ENCODE measurements at regions not wholly inside any gene's neighbourhood (a gene's known extent, or its start where the extent isn't known, plus 50 kb on each side); places are given as distances from the start of the nearest gene placed in this dataset.

DNA sequence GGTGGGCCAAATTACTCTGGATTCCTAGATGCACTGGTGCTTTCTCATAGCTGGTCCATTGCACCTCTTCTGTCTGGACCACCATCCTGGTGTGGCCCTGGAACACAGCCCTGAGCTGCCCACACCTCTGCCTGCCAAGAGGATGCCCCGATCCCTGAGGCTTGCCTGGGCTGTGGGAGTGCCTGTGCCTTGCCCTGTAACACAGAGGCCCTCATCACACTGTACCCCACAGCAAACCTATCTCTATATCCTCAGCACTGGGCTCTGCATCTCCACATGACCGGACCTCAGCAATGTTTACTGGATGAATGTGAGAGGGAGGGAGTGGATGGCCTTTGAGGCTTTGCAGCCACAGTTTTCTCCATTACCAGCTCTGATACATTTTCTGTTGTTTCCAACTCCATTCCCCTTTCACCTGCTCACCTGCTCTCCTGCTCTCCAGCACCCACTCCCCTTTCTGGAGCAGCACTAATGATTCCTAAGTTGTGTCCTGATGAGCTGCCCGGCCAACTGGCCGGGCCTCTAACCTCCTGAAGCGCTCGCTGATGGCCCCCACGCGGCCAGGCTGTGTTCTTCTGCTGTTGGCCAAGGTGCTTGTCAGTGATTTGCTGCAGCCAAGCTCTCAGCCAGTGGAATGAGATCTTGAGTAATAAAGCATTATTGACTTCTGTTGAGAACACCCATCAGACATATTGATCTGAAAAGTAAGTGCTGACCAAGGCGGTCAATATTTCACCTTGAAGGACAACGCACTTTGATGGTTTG, 232.6 kb downstream of the TEX29 start:
- Histone ChIP-seq H3K4me2 (ENCODE audit: low read depth, low read length) (no peak overlapping the region), H3K9me2 (replicated peaks; ENCODE audit: insufficient read depth, low read length) (no peaks in the 10 kb centered on the region), H3K4me3 (ENCODE audit: low read length) (no peak overlapping the region), H3K9ac (ENCODE audit: low read length) (no peak overlapping the region), H3K9me3 (replicated peaks; ENCODE audit: insufficient read depth, low read length) (no peaks in the 10 kb centered on the region), H2AFZ (ENCODE audit: low read length) (no peak overlapping the region), H3K27me3 (replicated peaks; ENCODE audit: insufficient read depth, low read length) (no peaks in the 10 kb centered on the region), H4K20me1 (ENCODE audit: insufficient read depth, low read length) (no peaks in the 10 kb centered on the region), H3K27ac (ENCODE audit: low read length) (no peak overlapping the region), H3K36me3 (replicated peaks; ENCODE audit: insufficient read depth, low read length) (no peaks in the 10 kb centered on the region), H3K4me1 (ENCODE audit: low read length) (no peaks in the 10 kb centered on the region), H3F3A (ENCODE audit: insufficient read depth, low read length) (no peaks in the 10 kb centered on the region), H3K79me2 (ENCODE audit: low read length) (peaks cover 8% of the 10 kb centered on the region)
- TF ChIP-seq CTCF (IDR thresholded peaks at IDR 0.05; ENCODE audit: low read length) (no peak), EZH2phosphoT487 (IDR thresholded peaks at IDR 0.05; ENCODE audit: low read length) (no peak), EZH2 (optimal IDR thresholded peaks at IDR 0.05; ENCODE audit: low read depth, low read length) (no peak)
- DNase-seq: no peak

DNA sequence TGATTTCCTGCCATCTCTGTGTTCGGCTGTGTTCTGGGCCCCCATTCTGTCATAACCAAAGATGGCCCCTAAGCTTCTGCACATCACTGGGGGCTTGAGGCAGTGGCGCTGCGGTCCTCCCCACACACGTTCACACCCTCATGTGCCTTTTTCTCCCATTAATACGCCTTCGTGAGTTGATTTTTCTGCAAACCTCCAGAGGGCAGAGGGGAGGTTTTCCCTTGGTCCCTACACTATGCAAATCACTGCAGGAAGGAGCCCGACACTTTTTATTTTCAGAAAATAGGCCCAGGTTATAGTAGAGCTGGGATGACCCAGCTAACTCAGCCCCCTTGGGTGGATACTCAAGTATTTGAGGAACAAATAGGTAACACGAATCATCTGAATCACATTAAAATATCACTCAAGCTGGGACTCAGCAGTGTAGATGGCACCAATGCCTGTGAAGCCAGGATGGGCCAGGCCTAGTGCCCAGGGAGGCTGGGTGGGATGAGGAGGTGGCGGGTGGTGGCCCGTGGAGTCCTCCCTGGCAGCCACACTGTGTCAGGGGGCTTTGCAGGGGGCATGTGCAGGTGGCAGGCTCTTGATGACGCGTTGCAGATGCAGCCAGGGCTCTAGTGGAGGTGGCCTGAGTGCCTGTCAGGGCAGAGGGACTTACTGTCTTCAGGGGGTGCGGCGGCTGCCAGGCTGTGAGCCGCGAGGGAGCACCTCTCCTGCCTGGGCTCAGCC, 234.3 kb downstream of the TEX29 start:
- DNase-seq: no peak
- no peak overlapping the region for H3K27ac ChIP-seq (ENCODE audit: low read length)
- no peaks in the 10 kb centered on the region for H4K20me1 ChIP-seq (ENCODE audit: insufficient read depth, low read length)
- no peaks in the 10 kb centered on the region for H3K36me3 ChIP-seq (replicated peaks; ENCODE audit: insufficient read depth, low read length)
- no peak overlapping the region for H3K4me3 ChIP-seq (ENCODE audit: low read length)
- H3K4me1 ChIP-seq (ENCODE audit: low read length): no peaks in the 10 kb centered on the region
- H3K9me2 ChIP-seq (replicated peaks; ENCODE audit: insufficient read depth, low read length): no peaks in the 10 kb centered on the region
- H3K9ac ChIP-seq (ENCODE audit: low read length): no peak overlapping the region
- no peak for TF ChIP-seq EZH2phosphoT487 (IDR thresholded peaks at IDR 0.05; ENCODE audit: low read length)
- TF ChIP-seq CTCF (IDR thresholded peaks at IDR 0.05; ENCODE audit: low read length): no peak
- TF ChIP-seq EZH2 (optimal IDR thresholded peaks at IDR 0.05; ENCODE audit: low read depth, low read length): no peak
- H3K4me2 ChIP-seq (ENCODE audit: low read depth, low read length): no peak overlapping the region
- no peaks in the 10 kb centered on the region for H3K9me3 ChIP-seq (replicated peaks; ENCODE audit: insufficient read depth, low read length)
- no peaks in the 10 kb centered on the region for H3F3A ChIP-seq (ENCODE audit: insufficient read depth, low read length)
- H3K79me2 ChIP-seq (ENCODE audit: low read length): peaks cover 8% of the 10 kb centered on the region; the same call in 1 of the 2 replicates
- no peak overlapping the region for H2AFZ ChIP-seq (ENCODE audit: low read length)
- no peaks in the 10 kb centered on the region for H3K27me3 ChIP-seq (replicated peaks; ENCODE audit: insufficient read depth, low read length)

- Histone ChIP-seq H3K27me3 (replicated peaks; ENCODE audit: insufficient read depth, low read length) (no peaks in the 10 kb centered on the region), H3K9me2 (replicated peaks; ENCODE audit: insufficient read depth, low read length) (no peaks in the 10 kb centered on the region), H3K27ac (ENCODE audit: low read length) (no peak overlapping the region), H3K9me3 (replicated peaks; ENCODE audit: insufficient read depth, low read length) (no peaks in the 10 kb centered on the region), H3K4me3 (ENCODE audit: low read length) (no peak overlapping the region), H3K79me2 (ENCODE audit: low read length) (peaks cover 8% of the 10 kb centered on the region; the same call in 1 of the 2 replicates), H2AFZ (ENCODE audit: low read length) (no peak overlapping the region), H3K4me1 (ENCODE audit: low read length) (no peaks in the 10 kb centered on the region), H3K4me2 (ENCODE audit: low read depth, low read length) (no peak overlapping the region), H3F3A (ENCODE audit: insufficient read depth, low read length) (no peaks in the 10 kb centered on the region), H4K20me1 (ENCODE audit: insufficient read depth, low read length) (no peaks in the 10 kb centered on the region), H3K36me3 (replicated peaks; ENCODE audit: insufficient read depth, low read length) (no peaks in the 10 kb centered on the region), H3K9ac (ENCODE audit: low read length) (no peak overlapping the region)
- no peak for DNase-seq
- TF ChIP-seq EZH2phosphoT487 (IDR thresholded peaks at IDR 0.05; ENCODE audit: low read length) (no peak), EZH2 (optimal IDR thresholded peaks at IDR 0.05; ENCODE audit: low read depth, low read length) (no peak), CTCF (IDR thresholded peaks at IDR 0.05; ENCODE audit: low read length) (no peak)
Observed at GRCh38 chr13:111555268-111555808, 234.9 kb downstream of the TEX29 start.
